ENCODE measurements at regions not wholly inside any gene's neighbourhood (a gene's known extent, or its start where the extent isn't known, plus 50 kb on each side); places are given as distances from the start of the nearest gene placed in this dataset.

- no peak for DNase-seq
Measured at GRCh38 chr4:37126051-37126450, 118.5 kb upstream of the NWD2 start.

GRCh38 chr4:37130465-37130864 lies 114.1 kb upstream of the NWD2 start:
- no peak for DNase-seq

- DNase-seq: no peak
Measured at GRCh38 chr4:37132351-37132974, 112.1 kb upstream of the NWD2 start.

- no peak for DNase-seq
Measured at GRCh38 chr4:37132975-37133360, 111.6 kb upstream of the NWD2 start.

DNA sequence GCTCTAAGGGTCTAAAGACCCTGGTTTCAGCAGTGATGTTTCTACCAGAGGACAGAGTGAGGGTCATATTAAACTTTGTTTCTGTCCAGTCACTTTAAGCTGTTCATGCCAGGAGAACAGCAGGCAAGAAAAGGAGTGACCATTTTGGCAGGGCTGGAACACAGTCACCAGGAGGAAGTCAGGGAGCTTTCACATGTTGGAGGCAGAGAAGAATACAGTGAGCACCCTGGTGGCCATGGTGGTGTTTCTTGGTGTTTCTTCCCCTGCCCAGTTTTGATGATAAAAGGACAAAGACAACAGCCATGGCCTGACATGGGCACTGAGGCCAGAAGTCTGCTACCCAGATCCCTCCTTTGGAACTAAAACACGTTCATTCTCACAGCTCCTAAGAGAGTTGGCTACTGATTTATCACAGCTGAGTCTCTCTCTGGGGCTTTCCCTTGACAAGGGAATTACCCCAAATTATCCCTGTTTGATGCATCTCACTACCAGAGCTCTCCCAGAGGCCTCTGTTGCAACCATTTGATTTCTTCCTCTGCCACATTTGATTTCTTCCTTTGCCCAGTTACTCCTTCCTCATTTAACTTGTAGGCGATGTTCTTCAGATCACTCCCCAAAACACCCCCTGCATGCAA lies 106.4 kb upstream of the NWD2 start:
- DNase-seq: no peak

DNA sequence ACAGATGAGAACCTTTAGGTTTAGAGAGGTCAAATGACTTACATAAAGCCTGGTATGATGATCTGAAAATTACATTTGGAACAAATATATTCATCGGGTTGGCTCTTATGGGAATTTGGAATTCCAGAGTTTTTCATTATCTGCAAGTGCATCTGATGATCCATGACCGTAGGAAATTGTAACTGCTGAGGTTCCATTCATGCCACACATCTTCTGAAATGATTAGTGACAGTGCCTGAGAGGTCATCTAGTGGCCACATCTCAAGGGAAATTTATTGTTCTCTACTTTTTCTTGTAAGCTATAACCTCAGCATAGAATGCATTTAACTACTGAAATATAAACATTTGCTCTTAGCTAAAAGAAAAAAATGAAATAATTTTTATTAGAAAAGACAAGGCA lies 105.8 kb upstream of the NWD2 start:
- no peak for DNase-seq

DNA sequence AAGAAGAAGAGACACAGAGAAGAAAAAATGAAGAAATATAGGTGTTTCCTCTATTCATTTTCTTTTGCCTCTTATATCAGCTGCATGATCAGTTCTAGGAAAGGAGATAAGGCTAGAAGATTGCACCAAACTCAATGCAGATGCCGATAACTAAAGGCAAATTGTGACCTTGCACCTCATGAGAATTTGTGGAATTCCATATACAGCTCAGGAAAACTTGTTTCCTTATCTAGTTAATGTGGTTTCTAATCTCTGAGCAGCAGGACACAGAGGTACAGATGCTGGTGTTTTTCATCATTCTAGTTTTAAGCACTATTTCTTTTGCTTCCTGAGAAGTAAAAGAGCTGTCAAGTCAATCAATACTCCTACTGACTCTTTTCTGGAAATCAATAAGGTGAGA lies 104.6 kb upstream of the NWD2 start:
- no peak for DNase-seq

DNA sequence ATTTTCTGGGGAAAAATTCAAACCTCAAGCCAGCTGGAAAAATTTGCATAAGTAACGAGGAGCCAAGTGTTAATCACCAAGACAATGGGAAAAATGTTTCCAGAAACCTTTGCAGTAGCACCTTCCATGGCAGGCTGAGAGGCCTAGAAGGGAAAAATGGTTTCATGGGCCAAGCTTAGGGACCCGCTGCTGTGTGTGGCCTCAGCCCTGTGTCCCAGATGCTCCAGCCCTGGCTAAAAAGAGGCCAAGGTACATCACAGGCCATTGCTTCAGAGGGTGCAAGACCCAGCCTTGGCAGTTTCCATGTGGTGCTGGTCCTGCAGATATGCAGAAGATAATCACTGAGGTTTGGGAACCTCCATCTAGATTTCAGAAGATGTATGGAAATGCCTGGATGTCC lies 98.3 kb upstream of the NWD2 start:
- no peak for DNase-seq

GRCh38 chr4:37157476-37158167 lies 86.9 kb upstream of the NWD2 start:
- no peak for DNase-seq

DNA sequence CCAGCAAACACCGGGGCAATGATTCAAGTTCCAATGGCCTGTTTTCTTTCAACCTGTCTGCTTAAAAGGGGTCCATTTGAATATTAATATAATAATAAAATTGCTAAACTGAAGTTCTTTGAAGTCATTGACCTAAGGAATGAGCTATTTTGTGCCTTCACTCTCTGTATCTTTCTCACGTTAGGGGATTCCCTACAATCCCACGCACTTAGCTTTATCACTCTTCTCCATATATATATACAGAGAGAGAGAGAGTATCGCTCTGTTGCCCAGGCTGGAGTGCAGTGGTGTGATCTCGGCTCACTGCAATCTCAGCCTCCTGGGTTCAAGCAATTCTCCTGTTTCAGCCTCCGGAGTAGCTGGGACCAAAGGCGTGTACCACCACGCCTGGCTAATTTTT lies 83.9 kb upstream of the NWD2 start:
- no peak for DNase-seq

- DNase-seq: no peak
Measured at GRCh38 chr4:37165844-37166243, 78.7 kb upstream of the NWD2 start.

DNA sequence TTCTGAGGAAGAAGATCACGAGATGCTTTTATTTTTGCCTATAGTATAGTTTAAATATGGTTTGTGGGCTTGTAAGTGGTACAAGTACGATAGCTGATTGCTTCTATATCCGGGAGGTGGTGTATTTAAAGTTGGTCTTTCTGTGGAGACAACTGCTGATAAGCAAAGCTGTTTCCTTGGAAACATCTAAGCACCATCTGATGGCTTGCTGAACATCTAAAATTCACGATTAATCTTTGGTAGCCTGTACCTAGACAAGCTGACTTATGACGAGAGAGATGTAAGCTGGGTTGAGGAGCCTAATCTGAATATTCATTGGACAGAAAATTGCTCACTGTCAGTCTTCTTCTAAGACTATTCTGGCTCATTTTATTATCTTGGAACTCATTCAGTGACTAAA lies 74.6 kb upstream of the NWD2 start:
- DNase-seq: no peak

DNA sequence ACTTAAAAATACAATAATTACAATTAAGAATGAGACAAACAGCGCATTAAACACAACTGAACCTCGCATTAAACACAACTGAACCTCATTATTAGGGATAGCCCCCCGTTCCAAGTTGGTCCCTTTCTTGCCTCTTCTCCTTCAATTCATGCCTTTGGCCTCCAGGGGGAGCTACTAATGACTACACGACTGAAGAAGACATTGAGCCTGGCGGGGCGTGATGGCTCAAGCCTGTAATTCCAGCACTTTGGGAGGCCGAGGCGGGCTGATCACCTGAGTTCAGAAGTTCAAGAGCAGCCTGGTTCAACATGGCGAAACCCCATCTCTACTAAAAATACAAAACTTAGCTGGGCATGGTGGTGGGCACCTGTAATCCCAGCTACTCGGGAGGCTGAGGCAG lies 56.4 kb upstream of the NWD2 start:
- peak; percentile 34 for DNase-seq
